ENCODE measurements at regions not wholly inside any gene's neighbourhood (a gene's known extent, or its start where the extent isn't known, plus 50 kb on each side); places are given as distances from the start of the nearest gene placed in this dataset.

GRCh38 chr9:18122171-18122570 lies 351.8 kb upstream of the ADAMTSL1 start:
- DNase-seq, result no peak
- TF ChIP-seq POLR2A (IDR thresholded peaks at IDR 0.05; ENCODE audit: low read length), result no peak
- TF ChIP-seq GATA1 (IDR thresholded peaks at IDR 0.05; ENCODE audit: low read depth, low read length), result no peak

DNA sequence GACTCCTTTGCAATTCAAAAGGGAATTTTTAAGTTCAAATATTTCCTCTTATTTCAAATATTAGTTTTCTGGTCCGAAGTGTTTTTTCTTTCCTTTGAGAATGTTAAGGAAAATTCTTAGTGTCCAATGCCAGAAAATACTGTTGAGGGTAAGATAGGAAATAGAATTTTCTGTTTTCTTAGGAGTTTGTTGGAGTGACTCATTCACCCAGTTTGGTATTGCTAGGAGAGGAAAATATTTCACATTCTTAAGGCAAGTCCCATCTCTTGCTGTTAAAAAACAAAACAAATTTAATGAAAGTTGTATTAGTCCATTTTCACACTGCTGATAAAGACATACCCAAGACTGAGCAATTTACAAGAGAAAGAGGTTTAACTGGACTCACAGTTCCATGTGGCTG lies 349.2 kb upstream of the ADAMTSL1 start:
- TF ChIP-seq GATA1 (IDR thresholded peaks at IDR 0.05; ENCODE audit: low read depth, low read length) (no peak), POLR2A (IDR thresholded peaks at IDR 0.05; ENCODE audit: low read length) (no peak)
- DNase-seq, result no peak

DNA sequence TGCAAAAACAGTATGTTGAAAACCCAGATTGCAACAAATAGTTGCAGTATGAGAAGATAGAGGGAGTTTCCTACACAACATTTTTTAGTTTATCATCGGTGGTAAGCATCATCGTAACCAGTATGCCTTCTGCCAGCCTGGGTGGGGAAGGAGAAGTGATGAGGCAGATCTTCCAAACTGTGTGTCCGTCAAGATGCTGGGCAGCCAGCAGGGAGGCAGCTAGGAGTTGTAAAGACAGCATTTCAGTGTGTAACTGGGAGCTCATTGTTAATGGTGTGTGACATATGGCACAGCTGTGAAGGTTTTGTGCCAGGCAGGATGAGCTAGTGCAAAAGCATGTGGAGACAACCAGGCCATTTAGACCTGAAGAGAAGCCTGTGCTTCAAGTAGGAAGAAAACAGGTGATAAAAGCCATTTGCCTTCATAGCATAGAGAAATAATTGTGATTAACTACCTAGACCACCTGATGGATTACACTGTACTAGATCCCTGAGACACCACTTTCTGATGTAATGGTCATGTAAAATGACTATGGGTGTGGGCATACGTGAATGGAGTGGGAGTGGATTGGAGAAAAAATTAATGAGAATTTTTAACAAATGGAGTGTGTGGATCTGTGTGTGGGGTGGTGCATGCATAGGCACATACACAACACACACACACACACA lies 347.0 kb upstream of the ADAMTSL1 start:
- DNase-seq, result no peak
- no peak for TF ChIP-seq GATA1 (IDR thresholded peaks at IDR 0.05; ENCODE audit: low read depth, low read length)
- TF ChIP-seq POLR2A (IDR thresholded peaks at IDR 0.05; ENCODE audit: low read length), result no peak

DNA sequence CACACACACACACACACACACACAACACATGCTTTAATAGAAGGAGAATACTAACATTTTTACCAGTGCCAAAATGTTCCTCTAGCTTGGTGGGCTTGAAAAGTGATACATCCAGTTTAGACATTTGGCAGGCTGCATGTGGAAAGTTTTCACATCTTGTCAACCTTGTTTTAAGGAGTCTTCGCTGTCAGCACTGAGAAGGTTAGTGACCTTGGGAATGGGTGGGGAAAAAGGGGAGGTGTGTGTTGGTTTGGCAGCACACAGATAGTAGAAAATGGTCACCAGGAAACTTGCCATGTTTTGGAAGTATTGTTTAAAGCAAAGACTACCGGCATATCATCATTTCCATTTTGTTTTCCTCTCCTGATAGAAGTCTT lies 346.5 kb upstream of the ADAMTSL1 start:
- no peak for DNase-seq
- TF ChIP-seq POLR2A (IDR thresholded peaks at IDR 0.05; ENCODE audit: low read length), result no peak
- no peak for TF ChIP-seq GATA1 (IDR thresholded peaks at IDR 0.05; ENCODE audit: low read depth, low read length)

DNA sequence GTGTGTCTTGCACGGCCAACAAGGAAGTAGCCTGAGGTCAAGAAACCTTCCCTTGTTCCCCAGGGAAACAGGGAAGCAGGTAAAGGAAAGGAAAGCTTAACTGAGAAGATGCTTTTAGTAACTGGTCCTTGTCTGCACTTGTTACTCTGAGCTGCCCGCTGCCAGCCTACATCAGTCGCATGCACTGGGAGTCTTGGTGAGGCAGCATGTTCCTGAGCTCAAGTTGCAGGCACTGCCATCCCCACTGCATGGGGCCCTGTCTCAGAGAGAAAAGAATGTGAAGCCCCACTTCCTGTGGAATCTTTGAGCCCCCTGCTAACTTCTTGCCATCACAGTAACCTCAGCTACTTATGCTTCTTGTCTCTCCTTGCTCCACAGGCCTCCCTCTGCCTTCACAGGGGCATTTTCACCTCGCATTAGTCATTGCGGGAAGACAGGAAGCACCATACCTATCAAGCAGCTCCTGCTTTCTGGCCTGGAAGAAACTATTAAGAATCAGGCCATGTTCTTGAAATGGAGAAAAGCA lies 344.1 kb upstream of the ADAMTSL1 start:
- TF ChIP-seq POLR2A (IDR thresholded peaks at IDR 0.05; ENCODE audit: low read length) (no peak), GATA1 (IDR thresholded peaks at IDR 0.05; ENCODE audit: low read depth, low read length) (no peak)
- DNase-seq, result no peak

DNA sequence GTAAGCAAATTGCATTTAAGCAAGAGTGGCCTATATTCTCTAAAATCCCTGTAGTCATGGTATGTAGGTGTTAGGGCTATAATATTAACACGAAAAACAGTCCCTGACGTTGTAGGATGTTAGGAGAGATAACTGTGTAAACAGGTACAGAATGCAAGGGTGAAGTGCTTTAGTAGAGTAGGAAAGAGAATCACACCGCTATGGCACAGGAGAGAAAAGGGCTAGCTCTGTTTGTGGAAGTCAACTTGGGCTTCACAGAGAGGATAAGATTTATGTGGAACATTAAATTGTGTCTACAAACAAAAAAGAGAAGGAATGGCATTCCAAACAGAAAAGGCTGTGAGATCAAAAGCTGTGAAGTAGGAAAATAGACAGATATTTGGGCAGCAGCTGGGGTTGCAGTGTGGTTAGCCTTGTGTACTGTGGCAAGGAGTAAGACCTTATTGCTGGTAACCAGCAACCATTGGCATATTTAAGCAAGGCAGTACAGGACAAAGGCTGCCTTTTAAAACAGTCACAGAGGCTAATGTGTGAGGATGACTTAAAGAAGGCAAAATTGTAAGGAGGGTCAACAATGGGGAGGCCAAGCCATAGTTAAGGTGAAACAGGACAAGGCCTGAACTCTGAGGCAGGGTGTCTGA lies 337.5 kb upstream of the ADAMTSL1 start:
- DNase-seq, result no peak
- no peak for TF ChIP-seq POLR2A (IDR thresholded peaks at IDR 0.05; ENCODE audit: low read length)
- no peak for TF ChIP-seq GATA1 (IDR thresholded peaks at IDR 0.05; ENCODE audit: low read depth, low read length)

DNA sequence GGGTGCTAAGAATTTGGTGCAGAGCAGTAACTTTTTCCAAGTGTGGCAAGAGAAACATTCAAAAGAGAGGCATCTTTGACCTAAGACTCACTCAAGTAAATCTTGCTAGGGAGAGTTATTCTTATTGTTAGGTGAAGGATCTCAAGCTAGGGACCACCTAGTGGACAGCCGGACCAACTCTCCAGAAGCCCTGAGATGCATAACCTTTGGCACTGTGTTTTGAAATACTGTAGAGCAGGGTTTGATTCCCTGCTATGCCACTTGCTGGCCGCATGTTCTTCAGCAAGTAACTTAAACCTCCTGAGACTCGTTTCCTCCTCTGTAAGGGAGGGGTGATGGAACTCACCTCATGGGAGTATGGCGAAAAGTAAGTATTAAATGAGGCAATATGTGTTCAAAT lies 336.1 kb upstream of the ADAMTSL1 start:
- DNase-seq, result no peak

GRCh38 chr9:18138656-18139055 lies 335.3 kb upstream of the ADAMTSL1 start:
- no peak for TF ChIP-seq POLR2A (IDR thresholded peaks at IDR 0.05; ENCODE audit: low read length)
- TF ChIP-seq GATA1 (IDR thresholded peaks at IDR 0.05; ENCODE audit: low read depth, low read length), result no peak
- DNase-seq, result no peak

More for the DNA sequence above, 336.1 kb upstream of the ADAMTSL1 start:
- no peak for TF ChIP-seq GATA1 (IDR thresholded peaks at IDR 0.05; ENCODE audit: low read depth, low read length)
- TF ChIP-seq POLR2A (IDR thresholded peaks at IDR 0.05; ENCODE audit: low read length), result no peak

DNA sequence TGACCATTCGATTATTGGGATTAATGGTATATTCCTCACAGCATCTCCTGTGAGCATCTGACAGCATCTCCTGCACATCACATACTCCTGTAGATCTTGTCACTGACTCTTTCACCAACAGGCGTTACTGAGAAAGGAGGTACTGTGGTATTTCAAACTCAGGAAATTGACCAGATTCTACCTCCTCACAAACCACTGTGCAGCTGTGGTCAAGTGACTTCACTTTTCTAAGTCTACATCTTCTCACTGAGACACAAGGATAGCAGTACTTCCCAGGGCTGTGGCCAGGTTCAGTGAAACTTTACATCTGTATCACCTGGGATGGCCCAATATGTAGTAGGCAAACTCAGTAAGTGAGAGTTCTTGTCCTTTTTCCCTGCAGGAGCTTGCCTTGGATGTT lies 332.3 kb upstream of the ADAMTSL1 start:
- TF ChIP-seq POLR2A (IDR thresholded peaks at IDR 0.05; ENCODE audit: low read length) (no peak), GATA1 (IDR thresholded peaks at IDR 0.05; ENCODE audit: low read depth, low read length) (no peak)
- no peak for DNase-seq

- DNase-seq, result no peak
- no peak for TF ChIP-seq GATA1 (IDR thresholded peaks at IDR 0.05; ENCODE audit: low read depth, low read length)
- no peak for TF ChIP-seq POLR2A (IDR thresholded peaks at IDR 0.05; ENCODE audit: low read length)
These were observed 330.7 kb upstream of the ADAMTSL1 start for GRCh38 chr9:18143073-18143745.

DNA sequence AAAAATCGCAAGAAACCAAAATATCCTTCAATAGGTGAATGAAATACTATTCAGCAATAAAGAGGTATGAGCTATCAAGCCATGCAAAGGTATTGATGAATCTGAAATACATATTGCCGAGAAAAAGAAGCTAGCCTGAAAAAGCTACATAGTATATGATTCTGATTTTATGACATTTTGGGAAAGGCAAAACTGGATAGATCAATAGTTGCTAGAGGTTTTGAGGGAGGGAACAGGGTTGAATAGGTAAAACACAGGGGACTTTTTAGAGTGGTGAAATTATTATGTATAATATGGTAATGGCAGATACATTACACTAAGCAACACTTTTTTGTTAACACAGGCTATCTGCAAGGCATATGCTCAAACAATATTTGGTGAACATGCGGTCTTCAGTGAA lies 327.6 kb upstream of the ADAMTSL1 start:
- TF ChIP-seq POLR2A (IDR thresholded peaks at IDR 0.05; ENCODE audit: low read length) (no peak), GATA1 (IDR thresholded peaks at IDR 0.05; ENCODE audit: low read depth, low read length) (no peak)
- DNase-seq, result no peak

DNA sequence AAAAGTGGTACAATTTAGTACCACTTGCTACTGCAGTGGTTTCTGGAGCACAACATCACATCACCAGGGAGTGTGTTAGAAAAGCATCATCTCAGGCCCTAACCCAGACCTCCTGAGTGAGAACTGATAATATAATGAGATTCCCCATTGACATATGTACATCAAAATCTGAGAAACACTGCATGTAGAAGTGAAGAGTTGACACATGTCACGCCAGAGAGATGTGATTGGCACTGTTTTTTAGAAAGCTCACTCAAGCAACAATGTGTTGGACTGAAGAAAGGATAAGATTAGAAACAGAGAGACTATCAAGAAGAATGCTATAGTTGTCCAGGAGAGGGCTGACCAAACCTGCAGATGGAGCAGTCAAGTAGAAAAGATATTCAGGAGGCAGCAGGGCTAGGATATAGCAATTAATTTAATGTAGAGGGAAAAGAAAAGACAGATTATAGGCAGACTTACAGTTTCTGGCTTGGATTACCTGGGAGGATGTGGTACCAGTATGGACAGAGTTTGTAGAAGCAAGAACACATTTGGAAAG lies 324.4 kb upstream of the ADAMTSL1 start:
- no peak for DNase-seq
- TF ChIP-seq POLR2A (IDR thresholded peaks at IDR 0.05; ENCODE audit: low read length) (no peak), GATA1 (IDR thresholded peaks at IDR 0.05; ENCODE audit: low read depth, low read length) (no peak)

- TF ChIP-seq POLR2A (IDR thresholded peaks at IDR 0.05; ENCODE audit: low read length) (no peak), GATA1 (IDR thresholded peaks at IDR 0.05; ENCODE audit: low read depth, low read length) (no peak)
These were observed 319.3 kb upstream of the ADAMTSL1 start for GRCh38 chr9:18154661-18155060.

DNA sequence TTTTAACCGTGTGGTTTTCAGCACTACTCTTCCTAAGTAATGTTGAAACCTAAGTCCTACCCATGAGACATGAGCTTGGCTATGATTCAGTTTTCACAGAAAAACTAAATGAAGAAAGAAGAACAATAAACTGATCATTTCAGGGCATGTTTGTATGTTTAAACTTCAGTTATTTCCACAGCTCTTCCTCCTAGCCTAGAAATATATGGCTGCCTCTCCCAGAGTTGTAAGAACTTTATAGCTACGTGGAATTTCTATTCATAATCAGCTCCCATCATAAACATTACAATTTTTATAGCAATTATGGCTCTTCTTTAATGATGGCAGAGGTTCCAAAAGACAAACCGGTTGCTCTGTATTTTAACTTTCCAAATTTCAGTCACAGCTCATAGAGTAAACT lies 314.7 kb upstream of the ADAMTSL1 start:
- TF ChIP-seq GATA1 (IDR thresholded peaks at IDR 0.05; ENCODE audit: low read depth, low read length) (no peak), POLR2A (IDR thresholded peaks at IDR 0.05; ENCODE audit: low read length) (no peak)
- DNase-seq, result no peak

More at GRCh38 chr9:18154661-18155060, 319.3 kb upstream of the ADAMTSL1 start:
- no peak for DNase-seq

Data from erythroblast (primary cell).